IMR-90 (cell line): ENCODE measurements at regions not wholly inside any gene's neighbourhood (a gene's known extent, or its start where the extent isn't known, plus 50 kb on each side); places are given as distances from the start of the nearest gene placed in this dataset.

Source experiments
- ATAC-seq: fragments of 200-7000 bp; cut with Tn5 transposase; 2 replicates; pipeline ENCODE4 v1.9.1; 2020; ENCODE audit warnings: low read depth, mild to moderate bottlenecking, moderate library complexity
- BruUV-seq: library from RNA; stranded (reverse); fragments of 400-500 nt; replicated peaks from 2 replicates; lab custom pipeline; 2021; lab: Mats Ljungman, UMichigan
- CTCF ChIA-PET: fragments of 300-600 bp; formaldehyde crosslinking; extraction: SDS; loops from one replicate; lab custom pipeline; 2021; ENCODE audit warnings: antibody characterized with exemption; lab: Yijun Ruan, JAX
- POLR2A ChIA-PET: fragments of 300-600 bp; sonication (Branson Sonifier 250); formaldehyde crosslinking; loops from one replicate; lab custom pipeline; 2022; ENCODE audit warnings: antibody characterized with exemption; ENCODE audit not compliant: unreplicated experiment; lab: Charles Lee
- DNase-seq: peaks from one replicate; pipeline ENCODE4 v3.0.0; 2013
- H2AFZ ChIP-seq: replicated peaks from 2 replicates; pipeline ENCODE3; 2013; ENCODE audit warnings: low read length, mild to moderate bottlenecking; ENCODE audit not compliant: poor library complexity
- H2AK5ac ChIP-seq: 2 replicates; pipeline ENCODE4 v1.6.1; 2013; ENCODE audit warnings: low read depth, low read length, inconsistent platforms
- H2AK9ac ChIP-seq: replicated peaks from 2 replicates; pipeline ENCODE3; 2013; ENCODE audit warnings: mild to moderate bottlenecking, low read depth, low read length, moderate library complexity; ENCODE audit not compliant: poor library complexity
- H2BK120ac ChIP-seq: 2 replicates; pipeline ENCODE4 v1.6.1; 2013; ENCODE audit warnings: low read depth, low read length, inconsistent platforms
- H2BK15ac ChIP-seq: 3 replicates; pipeline ENCODE4 v1.6.1; 2013; ENCODE audit warnings: low read depth, low read length, inconsistent platforms
- H2BK20ac ChIP-seq: 2 replicates; pipeline ENCODE4 v1.6.1; 2013; ENCODE audit warnings: low read depth, mild to moderate bottlenecking, inconsistent platforms, low read length, moderate library complexity
- H2BK5ac ChIP-seq: 2 replicates; pipeline ENCODE4 v1.6.1; 2013; ENCODE audit warnings: mild to moderate bottlenecking, low read depth, low read length, inconsistent platforms; ENCODE audit not compliant: poor library complexity, severe bottlenecking
- H3K14ac ChIP-seq: replicated peaks from 2 replicates; pipeline ENCODE4 v1.6.1; 2013; ENCODE audit warnings: low read depth, low read length, inconsistent platforms
- H3K18ac ChIP-seq: 2 replicates; pipeline ENCODE4 v1.6.1; 2013; ENCODE audit warnings: low read depth, low read length, control low read depth
- H3K23ac ChIP-seq: 2 replicates; pipeline ENCODE4 v1.6.1; 2013; ENCODE audit warnings: low read depth, low read length, inconsistent platforms
- H3K27ac ChIP-seq: 2 replicates; pipeline ENCODE4 v1.5.1; 2013; ENCODE audit warnings: mild to moderate bottlenecking, control low read depth, low read length; ENCODE audit not compliant: insufficient read depth
- H3K27me3 ChIP-seq: 2 replicates; pipeline ENCODE4 v1.6.1; 2013; ENCODE audit warnings: low read length; ENCODE audit not compliant: control insufficient read depth, insufficient read depth
- H3K36me3 ChIP-seq: 2 replicates; pipeline ENCODE4 v1.6.1; 2013; ENCODE audit warnings: low read length, mixed read lengths; ENCODE audit not compliant: control insufficient read depth, insufficient read depth
- H3K4ac ChIP-seq: 2 replicates; pipeline ENCODE4 v1.6.1; 2013; ENCODE audit warnings: low read depth, low read length, inconsistent platforms
- H3K4me1 ChIP-seq: 2 replicates; pipeline ENCODE4 v1.6.1; 2013; ENCODE audit warnings: low read length, mixed read lengths; ENCODE audit not compliant: control insufficient read depth, insufficient read depth
- H3K4me2 ChIP-seq: 2 replicates; pipeline ENCODE4 v1.6.1; 2013; ENCODE audit warnings: low read depth, mild to moderate bottlenecking, control low read depth, low read length, moderate library complexity
- H3K4me3 ChIP-seq: 2 replicates; pipeline ENCODE4 v1.5.1; 2013; ENCODE audit warnings: low read depth, mild to moderate bottlenecking, control low read depth, low read length, moderate library complexity; ENCODE audit not compliant: insufficient read depth
- H3K56ac ChIP-seq: 2 replicates; pipeline ENCODE4 v1.6.1; 2013; ENCODE audit warnings: low read length, inconsistent platforms; ENCODE audit not compliant: insufficient read depth; ENCODE audit errors: extremely low read depth
- H3K79me1 ChIP-seq, 2 experiments: 2 replicates each; pipeline ENCODE4 v1.6.1; 2013; ENCODE audit warnings: low read length in 2 of 2, inconsistent platforms in 1 of 2, low read depth in 1 of 2
- H3K9ac ChIP-seq: 2 replicates; pipeline ENCODE4 v1.6.1; 2013; ENCODE audit warnings: low read depth, low read length, control low read depth
- H3K9me1 ChIP-seq: 2 replicates; pipeline ENCODE4 v1.6.1; 2013; ENCODE audit warnings: low read length, inconsistent platforms; ENCODE audit not compliant: insufficient read depth
- H3K9me3 ChIP-seq: 2 replicates; pipeline ENCODE4 v1.6.1; 2013; ENCODE audit warnings: low read length; ENCODE audit not compliant: control insufficient read depth, insufficient read depth
- H4K20me1 ChIP-seq: 2 replicates; pipeline ENCODE4 v1.6.1; 2013; ENCODE audit warnings: low read length, inconsistent platforms; ENCODE audit not compliant: insufficient read depth
- H4K5ac ChIP-seq: 2 replicates; pipeline ENCODE4 v1.6.1; 2013; ENCODE audit warnings: mild to moderate bottlenecking, low read depth, low read length, control low read depth
- H4K8ac ChIP-seq, 2 experiments: 2 replicates each; pipeline ENCODE4 v1.6.1; 2013; ENCODE audit warnings: low read depth in 2 of 2, low read length in 2 of 2, control low read depth in 1 of 2, inconsistent platforms in 1 of 2
- H4K91ac ChIP-seq: 2 replicates; pipeline ENCODE4 v1.6.1; 2013; ENCODE audit warnings: low read depth, low read length, inconsistent platforms; ENCODE audit not compliant: insufficient read depth
- CEBPB ChIP-seq: IDR thresholded peaks from 2 replicates; pipeline ENCODE4 v1.6.1; 2012; ENCODE audit warnings: low read depth, low read length, improper control_type of control experiment
- CHD1 ChIP-seq: IDR thresholded peaks from 2 replicates; pipeline ENCODE4 v1.6.1; 2012; ENCODE audit warnings: low read depth, low read length, improper control_type of control experiment
- MAFK ChIP-seq: IDR thresholded peaks from 2 replicates; pipeline ENCODE4 v1.6.1; 2012; ENCODE audit warnings: low read depth, low read length, improper control_type of control experiment
- MAZ ChIP-seq: IDR thresholded peaks from 2 replicates; pipeline ENCODE4 v1.6.1; 2012; ENCODE audit warnings: low read depth, mild to moderate bottlenecking, low read length, improper control_type of control experiment, moderate library complexity, borderline replicate concordance
- NFE2L2 ChIP-seq: fragments of 150-350 bp; IDR thresholded peaks from 2 replicates; pipeline ENCODE4 v1.6.1; 2016; ENCODE audit warnings: low read depth, mild to moderate bottlenecking, low read length
- RAD21 ChIP-seq: IDR thresholded peaks from 2 replicates; pipeline ENCODE4 v1.6.1; 2012; ENCODE audit warnings: low read length, improper control_type of control experiment
- RCOR1 ChIP-seq: IDR thresholded peaks from 2 replicates; pipeline ENCODE4 v1.6.1; 2012; ENCODE audit warnings: mild to moderate bottlenecking, low read length, improper control_type of control experiment; ENCODE audit not compliant: insufficient replicate concordance
- RFX5 ChIP-seq: IDR thresholded peaks from 2 replicates; pipeline ENCODE4 v1.8.0; 2012; ENCODE audit warnings: low read depth, mild to moderate bottlenecking, low read length, moderate library complexity
- WGBS, 2 experiments: methylation state at CpG; one replicate each; pipeline versions ENCODE4 v1.1.5 to v1.1.7; 2013; ENCODE audit warnings: missing lambda C conversion rate in 2 of 2; ENCODE audit not compliant: insufficient read length in 1 of 2; ENCODE audit errors: extremely low coverage in 2 of 2; 5-methylcytosine and 5-hydroxymethylcytosine counted together
- dilution Hi-C: fragments of 300-500 bp; cut with HindIII; formaldehyde crosslinking; loops from one replicate; pipeline ENCODE4 v1.14.3; 2018; ENCODE audit warnings: low sequenced_read_pairs; ENCODE audit not compliant: unreplicated experiment
- in situ Hi-C: fragments of 300-500 bp; cut with MboI; formaldehyde crosslinking; loops from 3 replicates; pipeline ENCODE4 v1.14.3; 2019; ENCODE audit warnings: low sequenced_read_pairs, inconsistent platforms, mixed read lengths
- intact Hi-C: fragments of 100-400 bp; cut with micrococcal nuclease; formaldehyde crosslinking; loops from 2 replicates; pipeline ENCODE4 v1.10.0; 2022
- TF ChIP-seq, protein P1 (sequence below): fragments of 150-350 bp; IDR thresholded peaks from 2 replicates; pipeline ENCODE4 v1.6.1; 2016; ENCODE audit warnings: low read depth, mild to moderate bottlenecking, low read length, moderate library complexity, borderline replicate concordance

DNA sequence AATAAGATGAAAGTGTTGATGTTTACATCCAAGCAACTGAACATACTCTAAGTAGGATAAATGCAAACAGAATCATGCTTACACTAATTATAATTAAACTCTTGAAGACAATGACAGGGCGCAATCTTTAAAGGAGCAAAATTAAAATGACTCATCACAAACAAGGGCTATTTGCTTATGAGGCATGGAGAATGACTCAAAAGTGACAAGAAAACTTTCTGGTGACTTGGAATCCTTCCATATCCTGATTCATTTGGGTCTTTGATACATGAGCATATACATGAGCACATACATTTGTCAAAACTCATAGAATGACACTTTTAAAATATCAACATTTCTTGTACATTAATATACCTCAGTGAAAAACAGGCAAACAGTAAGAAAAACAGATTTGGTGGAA lies 1632.3 kb downstream of the KCNT2 start:
- H3K9me3 ChIP-seq = no peaks in the 10 kb centered on the region
- no peak overlapping the region for H2BK15ac ChIP-seq
- no peak overlapping the region for H3K4me2 ChIP-seq
- H3K36me3 ChIP-seq = no peaks in the 10 kb centered on the region
- ChIA-PET CTCF (no interaction called here), POLR2A (no interaction called here)
- H3K4me3 ChIP-seq = no peak overlapping the region
- DNase-seq = peak; percentile 62
- H2BK20ac ChIP-seq = no peak overlapping the region
- H4K5ac ChIP-seq = no peak overlapping the region
- no peak overlapping the region for H3K18ac ChIP-seq
- H3K4me1 ChIP-seq = no peaks in the 10 kb centered on the region
- no peak overlapping the region for H3K14ac ChIP-seq
- no peaks in the 10 kb centered on the region for H3K9me1 ChIP-seq
- H3K4ac ChIP-seq = no peak overlapping the region
- ATAC-seq = no peak
- H2BK5ac ChIP-seq = no peak overlapping the region
- H4K91ac ChIP-seq = no peak overlapping the region
- no peak overlapping the region for H2AK5ac ChIP-seq
- WGBS, 2 experiments = no CpG with 5 or more reads among the region's 1 CpG
- H3K27ac ChIP-seq = no peak overlapping the region
- in situ Hi-C loops = no loop called here
- no TSS peak for BruUV-seq
- TF ChIP-seq RAD21 = no peak
- TF ChIP-seq NFE2L2 = peak; percentile 43
- no peak for TF ChIP-seq RCOR1
- TF ChIP-seq CEBPB = no peak
- TF ChIP-seq MAZ = no peak
- no peak for TF ChIP-seq MAFK
- TF ChIP-seq CHD1 = no peak
- TF ChIP-seq, protein P1, sequence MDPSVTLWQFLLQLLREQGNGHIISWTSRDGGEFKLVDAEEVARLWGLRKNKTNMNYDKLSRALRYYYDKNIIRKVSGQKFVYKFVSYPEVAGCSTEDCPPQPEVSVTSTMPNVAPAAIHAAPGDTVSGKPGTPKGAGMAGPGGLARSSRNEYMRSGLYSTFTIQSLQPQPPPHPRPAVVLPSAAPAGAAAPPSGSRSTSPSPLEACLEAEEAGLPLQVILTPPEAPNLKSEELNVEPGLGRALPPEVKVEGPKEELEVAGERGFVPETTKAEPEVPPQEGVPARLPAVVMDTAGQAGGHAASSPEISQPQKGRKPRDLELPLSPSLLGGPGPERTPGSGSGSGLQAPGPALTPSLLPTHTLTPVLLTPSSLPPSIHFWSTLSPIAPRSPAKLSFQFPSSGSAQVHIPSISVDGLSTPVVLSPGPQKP = no peak
- TF ChIP-seq RFX5 = no peak
- H3K27me3 ChIP-seq = no peaks in the 10 kb centered on the region
- H4K8ac ChIP-seq = no peak overlapping the region
- dilution Hi-C loops = no loop called here
- H2AFZ ChIP-seq = no peak overlapping the region
- H3K79me1 ChIP-seq = no peaks in the 10 kb centered on the region
- H2AK9ac ChIP-seq = no peak overlapping the region
- no peak overlapping the region for H2BK120ac ChIP-seq
- H3K23ac ChIP-seq = no peak overlapping the region
- no peak overlapping the region for H3K56ac ChIP-seq
- intact Hi-C loops = no loop called here
- no peaks in the 10 kb centered on the region for H4K20me1 ChIP-seq
- no peak overlapping the region for H3K9ac ChIP-seq
